Mammary epithelial cell (primary cell): ENCODE measurements at regions not wholly inside any gene's neighbourhood (a gene's known extent, or its start where the extent isn't known, plus 50 kb on each side); places are given as distances from the start of the nearest gene placed in this dataset.

Experiments used
- CTCF ChIP-seq, 2 donors: IDR thresholded peaks in 1 of 2; conservative IDR thresholded peaks in 1 of 2; 2 replicates each; pipeline ENCODE4 v1.5.1; 2011 to 2012; ENCODE audit warnings: inconsistent platforms in 2 of 2, low read length in 2 of 2, mild to moderate bottlenecking in 2 of 2, control low read depth in 1 of 2, low read depth in 1 of 2; ENCODE audit not compliant: insufficient read depth in 1 of 2; ENCODE audit errors: extremely low read depth in 1 of 2
- EZH2 ChIP-seq: IDR thresholded peaks from 2 replicates; pipeline ENCODE4 v1.6.1; 2012; ENCODE audit warnings: low read length, inconsistent platforms, borderline replicate concordance

DNA sequence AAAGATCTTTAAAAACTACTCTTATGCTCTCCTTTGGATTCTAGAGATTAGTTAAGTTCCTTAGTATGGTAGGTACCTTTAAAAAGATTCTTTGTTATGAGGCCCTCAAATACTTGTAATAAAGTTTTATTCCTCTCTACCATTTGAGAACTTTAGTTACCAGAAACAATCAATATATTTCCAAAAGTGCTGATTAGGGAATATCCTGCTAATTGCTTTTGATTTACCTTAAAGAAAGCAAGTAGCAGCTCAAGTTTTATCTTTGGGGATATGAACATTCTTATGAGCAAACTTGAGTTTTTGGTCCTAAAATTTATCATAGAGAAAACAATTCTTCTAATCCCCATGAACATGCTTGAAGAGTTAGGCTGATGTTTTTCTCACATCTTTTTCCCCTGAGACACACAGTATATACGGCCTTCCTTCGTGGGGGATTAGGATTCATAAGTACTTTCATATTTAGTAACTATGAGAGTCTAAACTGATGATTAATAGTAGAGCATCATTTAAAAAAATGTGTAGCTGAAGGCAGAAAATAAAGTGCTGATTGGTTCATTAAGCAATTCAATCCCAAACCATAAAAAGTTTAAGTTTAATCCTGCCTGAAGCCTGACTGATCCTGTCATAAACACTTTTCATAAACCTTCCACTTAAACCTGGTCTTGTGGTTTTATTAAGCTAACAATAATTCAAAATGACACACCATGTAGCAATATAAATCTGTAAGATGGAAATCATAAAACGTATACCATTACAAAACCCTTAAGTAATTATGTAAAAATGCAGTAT is 380.5 kb upstream of the FBXO33 start:
- TF ChIP-seq CTCF (conservative IDR thresholded peaks at IDR 0.05 in 1 of 2, IDR thresholded peaks at IDR 0.05 in 1 of 2; ENCODE audit: extremely low read depth in 1 of 2, insufficient read depth in 1 of 2, low read depth in 1 of 2, low read length in 2 of 2) (no peak), EZH2 (no peak)
